Muscle of arm (tissue), 1 donor: ENCODE measurements at regions not wholly inside any gene's neighbourhood (a gene's known extent, or its start where the extent isn't known, plus 50 kb on each side); places are given as distances from the start of the nearest gene placed in this dataset.

Source experiments
- DNase-seq: peaks from one replicate; pipeline ENCODE4 v3.0.0-alpha.2; 2013

DNA sequence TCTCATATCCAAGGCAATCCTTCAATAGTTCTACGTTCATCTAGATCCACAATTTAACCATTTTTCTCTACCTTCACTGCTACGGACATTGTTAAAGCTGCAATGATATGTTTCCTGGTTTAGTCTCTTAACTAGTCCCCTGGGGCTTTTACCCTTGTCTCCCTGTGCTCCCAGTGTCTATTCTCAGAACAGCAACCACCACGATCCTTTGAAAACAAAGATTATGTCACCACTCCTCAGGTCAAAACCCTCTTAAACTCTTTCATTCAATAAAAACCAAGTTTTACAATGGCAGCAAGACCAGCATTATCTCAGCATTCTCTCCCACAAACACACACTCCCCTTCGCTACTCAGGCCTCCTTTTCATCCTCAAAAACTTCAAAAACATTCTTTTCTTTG lies 298.2 kb upstream of the CHST9 start:
- no peak for DNase-seq

DNA sequence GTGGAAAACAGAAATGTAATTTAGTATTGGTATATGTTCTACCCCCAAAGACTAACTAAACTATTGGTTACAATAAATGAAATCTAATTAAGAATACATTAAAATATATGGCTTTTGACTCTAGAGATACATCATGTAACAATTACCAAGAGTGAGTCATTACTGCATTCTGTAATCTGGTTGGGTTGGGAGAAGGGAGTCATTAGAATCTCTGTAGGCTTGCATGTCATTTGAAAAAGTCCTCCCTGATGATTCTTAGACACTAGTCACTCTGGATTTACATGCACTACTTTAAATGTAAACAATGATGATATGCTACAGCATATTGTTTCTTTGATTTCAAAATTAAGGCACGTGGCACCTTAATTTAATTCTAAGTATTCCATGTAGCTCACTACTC lies 293.4 kb upstream of the CHST9 start:
- no peak for DNase-seq

DNA sequence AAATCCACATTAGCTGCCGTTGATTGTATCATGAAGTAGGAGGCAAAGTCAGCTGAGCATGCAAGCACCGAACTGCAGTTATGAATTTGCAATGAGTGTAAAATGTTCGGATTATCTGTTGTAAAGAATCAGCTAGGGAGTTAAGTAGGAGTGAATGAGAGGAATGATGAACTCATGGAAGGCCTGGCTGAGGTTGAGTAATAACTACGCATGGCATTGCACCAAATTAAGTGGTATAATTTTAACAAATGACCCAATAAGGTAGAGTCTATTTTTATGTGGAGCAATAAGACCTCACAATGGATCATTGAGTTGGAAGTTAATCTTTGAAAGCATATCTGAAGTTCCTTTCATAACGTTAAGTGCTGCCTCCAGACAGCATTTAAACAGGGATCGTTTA lies 288.2 kb upstream of the CHST9 start:
- DNase-seq, result no peak

DNA sequence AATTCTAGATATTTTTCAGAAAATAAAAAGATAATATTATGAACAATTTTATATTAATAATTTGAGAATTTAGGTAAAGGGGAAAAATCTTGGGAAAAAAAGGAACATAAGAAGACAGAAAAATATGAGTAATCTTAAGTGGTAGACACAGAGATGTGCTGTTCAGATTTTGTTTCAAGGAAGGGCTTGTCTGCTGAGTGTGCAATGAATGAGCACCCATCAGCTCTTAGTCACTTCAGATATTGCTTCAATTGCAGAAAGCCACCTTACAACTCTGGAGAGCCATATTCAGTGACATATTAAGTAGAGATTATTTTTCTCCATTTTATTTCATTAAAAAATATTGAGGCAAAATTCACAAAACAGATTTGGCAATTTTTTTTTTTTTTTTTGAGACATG lies 282.0 kb upstream of the CHST9 start:
- no peak for DNase-seq

GRCh38 chr18:27461957-27462356 lies 276.8 kb upstream of the CHST9 start:
- DNase-seq, result no peak

DNA sequence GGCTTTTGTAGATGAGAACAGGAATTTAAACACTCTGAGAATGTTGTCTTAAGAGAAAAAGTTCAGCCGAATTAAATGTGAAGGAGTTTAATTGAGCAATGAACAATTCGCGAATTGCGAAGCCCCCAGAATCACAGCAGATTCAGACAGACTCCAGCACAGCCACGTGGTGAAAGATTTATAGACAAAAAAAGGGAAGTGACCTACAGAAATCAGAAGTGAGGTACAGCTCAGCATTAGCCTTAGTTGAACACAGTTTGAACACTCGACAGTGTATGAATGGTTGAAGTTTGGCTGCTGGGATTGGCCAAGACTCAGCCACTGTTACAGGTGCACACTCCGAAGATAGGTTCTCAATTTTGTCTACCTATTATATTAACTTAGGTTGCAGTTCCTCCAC lies 264.0 kb upstream of the CHST9 start:
- no peak for DNase-seq

DNA sequence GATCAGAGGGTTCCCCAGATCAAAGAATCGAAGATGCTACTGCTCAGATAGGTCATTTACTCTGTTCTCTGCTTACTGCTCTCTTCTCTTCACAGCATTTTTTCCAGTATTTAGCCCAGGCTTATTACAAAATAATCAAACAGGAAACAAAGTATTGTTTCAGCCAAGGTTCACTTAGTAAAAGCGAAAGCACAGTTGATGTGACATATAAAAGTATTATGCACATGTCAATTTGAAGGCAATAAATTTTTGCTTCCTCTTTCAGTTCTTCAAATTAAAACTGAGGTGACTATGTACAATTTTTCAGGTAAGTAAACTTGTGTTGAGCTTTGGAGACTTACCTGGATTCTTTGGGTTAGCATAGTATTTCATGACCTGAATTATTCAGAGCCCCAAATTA lies 262.8 kb upstream of the CHST9 start:
- peak; percentile 1 for DNase-seq

- peak; percentile 2 for DNase-seq
These were observed 262.4 kb upstream of the CHST9 start for GRCh38 chr18:27447451-27447881.

- no peak for DNase-seq
These were observed 245.5 kb upstream of the CHST9 start for GRCh38 chr18:27430595-27430994.

DNA sequence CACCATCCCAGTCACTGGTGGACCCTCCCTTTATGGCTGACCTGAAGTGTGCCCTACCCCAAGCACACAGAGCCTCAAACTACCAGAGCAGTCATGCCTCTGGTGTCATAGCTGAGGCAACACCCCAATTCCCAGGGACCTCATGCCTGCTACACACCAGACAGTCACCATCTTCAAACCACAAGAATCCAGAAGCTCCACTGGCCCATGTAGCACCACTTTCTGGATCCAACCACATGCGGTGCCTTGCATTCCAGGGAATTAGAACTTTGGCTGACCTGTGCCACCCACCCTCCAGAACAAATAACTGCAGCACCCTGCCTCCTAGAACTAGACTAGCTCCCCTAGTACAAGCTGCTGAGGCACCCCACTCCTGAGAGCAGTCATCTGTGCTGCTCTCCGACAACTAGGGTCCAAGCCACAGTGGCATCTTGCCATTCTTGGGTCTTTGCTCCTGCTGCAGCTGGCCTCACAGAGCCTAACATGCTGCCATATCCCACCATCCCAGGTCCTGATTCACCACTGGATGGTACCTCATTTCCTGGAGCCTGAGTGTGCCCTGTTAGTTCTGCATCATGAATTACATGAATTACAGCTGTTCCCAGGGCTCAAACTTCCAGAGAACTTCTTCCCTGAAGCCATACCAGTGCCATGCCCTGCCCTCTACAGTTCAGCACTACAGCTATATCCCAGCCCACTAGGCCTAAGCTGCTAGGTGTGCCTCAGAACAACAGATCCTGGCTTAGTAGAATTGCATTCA lies 243.8 kb upstream of the CHST9 start:
- DNase-seq, result no peak

GRCh38 chr18:27428120-27428519 lies 243.0 kb upstream of the CHST9 start:
- DNase-seq, result no peak

GRCh38 chr18:27423581-27423980 lies 238.5 kb upstream of the CHST9 start:
- no peak for DNase-seq

GRCh38 chr18:27419646-27420045 lies 234.5 kb upstream of the CHST9 start:
- DNase-seq, result no peak

DNA sequence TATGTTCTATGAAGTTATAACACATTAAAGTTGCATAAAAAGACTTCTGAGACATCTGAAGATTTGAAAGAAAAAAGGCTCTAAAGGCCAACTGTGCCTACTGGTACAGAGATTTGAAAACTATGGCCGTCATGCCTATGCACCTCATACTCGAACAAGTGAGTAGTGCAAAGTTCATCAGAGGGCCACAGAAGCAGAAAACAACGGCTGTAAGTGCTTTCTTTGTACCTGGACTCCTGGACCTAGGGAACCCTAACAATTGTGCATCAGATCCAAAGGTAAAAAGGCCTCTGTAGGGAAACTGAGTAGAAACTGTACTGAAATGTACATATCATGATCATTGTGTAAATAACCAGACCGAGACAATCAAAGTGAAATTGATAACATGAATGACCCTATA lies 230.4 kb upstream of the CHST9 start:
- no peak for DNase-seq

DNA sequence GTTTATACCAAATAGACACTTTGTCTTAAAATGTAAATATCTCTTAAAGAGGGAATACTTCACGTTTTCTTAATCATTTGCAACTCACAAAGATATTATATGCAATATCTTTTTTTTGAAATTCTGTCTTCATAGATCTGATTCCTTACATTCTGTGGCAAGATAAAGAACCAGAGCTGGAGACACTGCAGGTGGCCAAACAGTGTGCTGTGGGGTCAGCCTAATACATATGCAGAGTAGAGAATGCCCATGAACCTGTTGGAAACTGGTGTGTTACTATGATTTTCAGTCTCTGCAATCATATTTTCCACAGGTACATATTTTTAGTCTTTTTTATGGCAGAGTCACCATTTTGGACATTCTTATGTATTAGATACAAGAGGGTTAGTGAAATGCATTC lies 229.6 kb upstream of the CHST9 start:
- DNase-seq, result no peak

DNA sequence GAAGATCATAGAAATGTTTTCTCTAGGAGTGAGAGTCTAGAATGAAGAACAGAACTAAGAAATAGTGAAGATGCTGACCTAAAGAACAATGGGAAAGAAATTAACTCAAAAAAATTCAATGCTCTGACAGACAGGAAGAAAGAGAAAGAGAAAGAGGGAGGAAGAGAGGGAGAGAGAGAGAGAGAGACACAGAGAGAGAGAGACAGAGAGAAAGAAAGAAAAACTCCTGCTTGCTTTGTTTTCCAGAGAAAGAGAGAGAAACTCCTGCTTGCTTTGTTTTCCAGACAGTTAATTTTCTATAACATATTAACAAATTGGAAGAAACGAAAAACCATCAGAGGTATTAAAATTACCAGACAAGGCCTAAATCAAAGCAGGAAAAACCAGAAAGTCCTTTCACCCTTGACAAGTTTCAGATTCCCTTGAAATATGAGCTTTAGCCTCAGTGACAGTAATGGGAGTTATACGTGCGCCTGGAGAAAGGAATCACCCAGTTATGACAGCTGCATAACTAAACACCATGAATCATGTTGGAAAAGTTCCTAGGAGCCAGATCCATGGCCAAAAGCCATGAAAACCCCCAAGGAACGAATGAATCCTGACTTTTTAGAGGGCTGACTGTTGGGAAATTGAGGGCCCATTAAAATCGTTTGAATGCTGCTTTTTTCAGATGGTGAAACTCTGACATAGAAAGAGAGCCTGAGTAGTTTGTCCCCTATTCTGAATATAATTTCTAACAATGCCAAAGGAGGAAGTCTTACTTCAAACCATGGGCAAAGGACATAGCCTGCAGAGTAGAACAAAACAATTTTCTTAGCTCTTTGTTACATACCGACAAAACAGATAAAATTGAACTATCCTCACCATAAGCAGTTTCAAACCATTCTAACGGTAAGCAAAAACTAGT lies 228.6 kb upstream of the CHST9 start:
- peak; percentile 85 for DNase-seq

GRCh38 chr18:27412556-27412955 lies 227.4 kb upstream of the CHST9 start:
- DNase-seq, result no peak

GRCh38 chr18:27411911-27412310 lies 226.8 kb upstream of the CHST9 start:
- DNase-seq, result no peak

DNA sequence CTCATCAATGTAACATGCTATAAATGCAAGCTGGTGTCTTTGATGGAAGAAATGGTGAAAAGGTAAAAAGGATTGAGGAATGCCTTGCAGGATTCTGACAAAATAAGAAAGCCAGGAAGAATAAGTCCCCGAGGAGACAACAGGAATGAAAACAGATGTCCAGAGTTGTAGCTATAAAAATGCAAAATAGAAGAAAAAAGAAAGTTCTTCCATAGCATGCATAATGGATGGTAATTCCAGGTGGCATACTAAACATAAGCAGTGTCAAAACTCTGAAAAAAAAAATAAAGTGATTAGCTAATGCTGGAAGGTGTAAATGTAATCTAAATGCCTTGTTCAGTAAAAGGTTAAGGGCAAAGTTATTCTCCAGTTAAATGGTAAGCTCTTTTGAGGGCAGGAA lies 225.9 kb upstream of the CHST9 start:
- DNase-seq, result no peak

DNA sequence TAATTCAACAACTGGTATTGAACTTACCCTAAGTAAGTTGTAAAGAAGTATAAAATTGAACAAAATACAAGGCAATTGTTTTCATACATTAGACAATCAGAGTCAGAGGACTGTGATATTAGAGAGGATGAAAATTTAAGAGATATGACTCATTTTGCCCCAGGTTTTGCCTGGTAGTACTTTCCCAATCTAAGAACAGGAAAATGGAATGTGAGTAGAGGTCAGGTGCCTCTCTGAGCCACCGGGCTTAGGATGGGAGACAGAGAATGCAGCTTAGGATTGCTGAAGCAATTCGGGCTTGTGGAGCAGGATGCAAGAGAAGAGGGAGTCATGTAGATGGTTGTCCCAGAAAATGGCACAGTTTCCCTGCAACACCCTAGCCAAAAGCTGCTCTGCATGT lies 219.7 kb upstream of the CHST9 start:
- no peak for DNase-seq

DNA sequence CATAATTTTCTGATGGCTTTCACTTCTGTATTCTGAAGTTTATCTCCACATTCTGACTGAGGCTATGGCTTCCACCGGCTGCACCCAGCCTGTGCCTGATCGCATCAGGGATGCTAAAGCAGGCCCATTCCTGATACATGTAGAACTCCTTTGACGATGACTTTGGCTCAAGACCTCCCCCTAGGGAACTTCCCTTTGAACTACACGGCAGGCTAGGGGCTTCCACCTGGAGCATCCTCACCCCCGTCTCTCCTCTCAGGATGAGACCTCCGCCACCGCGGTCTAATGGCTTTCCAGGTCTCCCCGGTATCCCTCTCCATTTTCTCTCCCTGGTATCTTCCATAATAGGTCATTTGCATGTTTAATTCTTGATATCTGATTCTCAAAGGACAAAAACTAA lies 214.9 kb upstream of the CHST9 start:
- no peak for DNase-seq

- no peak for DNase-seq
These were observed 210.6 kb upstream of the CHST9 start for GRCh38 chr18:27395752-27396151.

DNA sequence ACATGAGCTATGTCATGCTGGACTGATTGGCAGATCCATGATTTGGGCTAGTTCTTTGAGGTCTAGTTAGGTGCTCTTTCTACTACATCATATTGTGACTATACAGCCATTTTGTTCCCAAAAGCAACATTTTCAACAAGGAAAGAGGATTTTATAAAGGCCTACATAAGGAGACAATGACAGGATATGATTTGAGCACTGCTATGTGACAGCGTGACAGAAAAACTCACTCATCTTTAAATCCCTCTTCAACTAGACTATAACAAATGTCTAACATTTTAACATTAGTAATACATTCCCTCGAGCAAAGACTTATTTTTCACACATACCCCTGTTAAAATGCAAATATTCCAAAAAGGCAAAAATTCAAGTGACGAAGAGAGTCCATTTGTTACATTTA lies 209.6 kb upstream of the CHST9 start:
- DNase-seq, result no peak
